SK-N-MC (cell line): ENCODE measurements at regions not wholly inside any gene's neighbourhood (a gene's known extent, or its start where the extent isn't known, plus 50 kb on each side); places are given as distances from the start of the nearest gene placed in this dataset.

Experiments
- EZH2 ChIP-seq: fragments of 200-600 bp; sonication (generic); IDR thresholded peaks from one replicate; pipeline ENCODE4 v1.6.1; 2017; ENCODE audit warnings: antibody characterized with exemption
- FOXP2 ChIP-seq: optimal IDR thresholded peaks from 2 replicates; pipeline ENCODE3; 2011; ENCODE audit warnings: mild to moderate bottlenecking, moderate library complexity; ENCODE audit not compliant: insufficient read depth; ENCODE audit errors: extremely low read length, control extremely low read depth
- POLR2AphosphoS5 ChIP-seq: IDR thresholded peaks from 2 replicates; pipeline ENCODE4 v1.6.1; 2012; ENCODE audit warnings: mild to moderate bottlenecking, low read depth, low read length, borderline replicate concordance

- TF ChIP-seq POLR2AphosphoS5 (no peak), EZH2 (no peak), FOXP2 (no peak)
Measured at GRCh38 chr13:40130871-40131636, 475.6 kb downstream of the COG6 start.
